Stimulated activated CD8-positive, alpha-beta memory T cell treated with anti-CD3 and anti-CD28 coated beads, Interleukin-15, amount 100 ng/mL, for 1 hour (primary cell): ENCODE measurements at regions not wholly inside any gene's neighbourhood (a gene's known extent, or its start where the extent isn't known, plus 50 kb on each side); places are given as distances from the start of the nearest gene placed in this dataset.

Source experiments
- DNase-seq: peaks from one replicate; pipeline ENCODE4 v3.0.0-alpha.2; 2020; ENCODE audit warnings: low read depth

DNA sequence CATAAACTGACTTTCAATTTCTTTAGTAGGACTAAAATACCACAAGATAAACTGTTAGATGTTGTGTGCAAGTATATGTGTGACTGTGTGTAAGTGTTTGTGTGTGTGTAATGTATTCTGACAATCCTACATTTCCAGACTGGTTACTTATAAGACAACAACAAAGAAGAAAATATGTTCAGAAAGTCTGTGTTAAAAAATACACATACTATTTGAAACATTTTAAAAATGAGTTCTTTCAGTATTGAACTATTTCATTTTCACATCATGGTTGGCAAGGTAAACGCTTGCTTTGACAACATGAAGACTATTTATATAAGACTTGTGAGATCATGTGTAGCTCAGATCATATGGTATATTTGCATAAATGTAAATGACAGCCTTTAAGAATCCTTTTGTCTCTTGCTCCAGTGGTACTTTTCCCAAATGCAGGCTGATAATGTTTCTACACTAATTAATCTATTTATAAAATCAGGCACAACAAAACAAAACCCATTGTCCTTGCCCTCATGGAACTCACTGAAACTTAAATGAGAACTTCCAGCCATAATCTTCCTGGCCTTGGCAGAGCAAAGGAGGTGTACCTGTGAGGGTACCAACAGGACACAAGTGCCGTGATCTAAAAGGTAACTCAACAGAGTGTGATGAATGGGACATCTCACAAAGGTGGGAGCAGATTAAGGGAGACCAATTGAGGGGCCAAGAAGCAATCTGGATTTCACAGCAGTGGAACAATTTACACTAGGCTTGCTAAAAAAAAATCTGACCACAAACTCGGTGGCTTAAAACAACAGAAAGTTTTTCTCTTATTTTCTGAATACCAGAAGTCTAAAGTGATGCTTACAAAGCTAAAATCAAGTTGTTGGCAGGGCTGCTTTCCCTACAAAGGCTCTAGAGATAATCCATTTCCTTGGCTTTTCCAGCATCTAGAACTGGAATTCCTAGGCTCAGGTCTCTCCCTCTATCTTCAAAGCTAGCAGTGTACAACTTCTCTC, 349.0 kb downstream of the TBC1D4 start:
- no peak for DNase-seq

- no peak for DNase-seq
Measured at GRCh38 chr13:75129331-75129730, 352.6 kb downstream of the TBC1D4 start.

GRCh38 chr13:75124415-75124814, 357.6 kb downstream of the TBC1D4 start:
- no peak for DNase-seq

- no peak for DNase-seq
Measured at GRCh38 chr13:75123428-75123827, 358.5 kb downstream of the TBC1D4 start.

DNA sequence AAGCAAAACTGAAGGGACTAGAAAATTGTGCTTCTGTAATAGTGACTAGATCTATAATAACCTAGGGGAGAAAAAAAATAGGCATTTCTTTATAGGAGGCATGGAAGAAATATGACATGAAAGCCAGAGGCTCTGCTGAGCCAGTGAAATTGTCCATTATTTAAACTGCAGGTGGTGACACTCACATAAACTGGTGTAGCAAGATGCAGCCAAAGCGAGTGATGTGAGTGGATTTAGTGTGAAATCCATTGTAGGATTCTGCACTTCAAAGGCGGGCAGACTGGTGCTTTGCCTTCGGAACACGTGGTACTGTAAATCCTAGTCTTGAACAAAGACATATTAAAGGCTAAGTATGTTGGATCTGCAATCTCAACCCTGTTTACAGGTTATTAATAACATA, 361.9 kb downstream of the TBC1D4 start:
- DNase-seq = no peak

GRCh38 chr13:75115171-75115570, 366.8 kb downstream of the TBC1D4 start:
- no peak for DNase-seq

DNA sequence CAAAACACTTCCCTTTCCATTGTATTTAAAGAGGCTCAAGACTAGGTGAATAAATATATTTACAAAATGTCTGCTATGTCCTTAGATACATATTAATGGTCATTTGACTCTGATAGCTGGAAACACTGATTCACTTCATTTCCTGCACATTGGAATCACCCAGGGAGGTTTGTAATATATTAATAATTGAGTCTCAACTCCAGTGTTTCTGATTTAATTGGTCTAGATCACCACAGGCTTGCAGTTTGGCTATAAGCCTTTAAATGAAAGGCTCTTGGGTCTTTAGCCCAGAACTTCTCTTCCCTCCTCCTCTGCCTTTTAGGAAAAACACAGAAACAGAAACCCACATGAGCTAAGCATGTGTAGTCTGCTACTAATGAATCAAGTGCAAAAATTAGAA, 378.0 kb downstream of the TBC1D4 start:
- no peak for DNase-seq

DNA sequence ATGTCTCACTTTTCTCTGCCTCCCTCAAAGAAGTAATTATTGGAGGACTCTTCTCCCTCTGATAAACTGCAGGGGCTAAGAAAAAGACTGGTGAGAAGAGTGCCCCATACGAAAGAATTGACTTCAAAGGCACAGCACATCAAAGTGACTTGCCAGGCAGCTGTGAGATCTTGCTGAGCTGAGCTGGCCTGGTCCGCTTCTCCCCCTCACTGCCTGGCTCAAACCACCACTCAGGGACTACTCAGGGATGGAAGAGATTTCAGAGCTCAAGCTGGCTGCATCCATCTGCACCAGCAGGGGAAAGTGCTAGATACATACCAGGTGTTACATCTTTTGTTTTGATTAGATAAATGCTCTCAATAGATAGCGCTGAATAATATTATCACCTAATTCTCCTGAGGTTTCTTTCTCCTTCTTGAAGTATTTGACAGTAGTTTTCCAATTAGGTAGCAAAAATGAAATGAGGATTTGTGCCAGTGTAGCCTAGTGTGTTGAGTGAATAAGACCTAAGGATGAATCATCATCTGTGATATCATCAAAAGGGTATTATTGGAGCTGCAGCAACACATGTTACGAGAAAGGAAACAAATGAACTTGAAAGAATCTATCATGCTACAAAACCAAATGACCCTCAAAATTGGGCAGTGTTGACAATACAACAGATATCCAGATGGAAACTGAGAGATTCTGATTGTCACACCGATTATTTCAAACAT, 379.8 kb downstream of the TBC1D4 start:
- DNase-seq = no peak

GRCh38 chr13:75101348-75101747, 380.6 kb downstream of the TBC1D4 start:
- DNase-seq = no peak

- DNase-seq = no peak
Measured at GRCh38 chr13:75092143-75092542, 389.8 kb downstream of the TBC1D4 start.

DNA sequence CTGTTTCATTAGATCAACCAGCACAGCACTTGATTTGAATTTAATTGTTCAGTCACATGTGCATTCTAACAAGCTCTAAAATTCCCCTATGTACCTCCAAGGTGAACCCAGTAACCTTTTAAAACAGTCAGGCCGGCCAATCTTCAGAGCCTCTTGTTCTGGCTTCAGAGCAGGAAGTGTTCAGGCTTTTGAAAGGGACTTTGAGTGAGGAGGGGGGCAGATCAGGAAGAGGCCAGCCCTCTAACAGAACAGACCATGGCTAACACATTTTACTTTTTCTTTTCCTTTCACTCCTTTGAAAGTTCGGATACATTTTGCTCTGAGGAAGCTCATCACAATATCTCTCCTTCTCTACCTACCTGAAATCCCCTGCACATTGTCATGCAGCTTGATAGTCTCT, 390.3 kb downstream of the TBC1D4 start:
- no peak for DNase-seq

DNA sequence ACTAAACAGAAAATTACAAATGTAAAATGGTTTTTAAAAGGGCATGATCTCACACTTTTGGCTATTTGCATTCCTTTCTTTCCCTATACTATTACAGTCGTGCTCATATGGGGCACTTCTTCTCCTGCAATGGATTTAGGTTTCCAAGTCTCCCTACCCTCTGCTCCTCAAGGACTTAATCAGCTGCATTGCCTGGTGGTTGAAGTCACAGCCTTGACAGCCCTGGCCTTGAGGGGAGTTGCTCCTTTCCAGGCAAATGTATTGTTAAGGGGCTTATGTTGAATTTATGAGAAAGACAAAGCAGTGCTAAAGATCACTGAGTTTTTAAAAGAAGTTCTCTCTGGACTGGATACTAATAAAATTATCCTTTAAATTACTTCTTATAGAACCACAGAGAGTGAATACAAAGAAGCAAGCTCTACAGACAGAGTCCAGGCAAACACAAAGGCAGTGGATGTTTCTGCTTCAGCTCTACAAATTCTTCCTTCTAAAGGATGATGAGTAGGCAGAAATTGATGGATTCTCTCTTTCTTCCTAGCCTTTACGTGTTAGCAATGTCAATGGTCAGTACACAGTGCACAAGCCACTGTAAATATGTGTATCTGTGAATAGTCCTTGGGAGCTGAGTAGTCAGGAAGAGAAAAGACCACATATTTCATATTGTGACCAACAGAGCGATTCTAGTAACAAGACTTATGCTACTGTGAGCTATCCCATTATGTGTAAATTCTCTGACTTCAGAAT, 390.9 kb downstream of the TBC1D4 start:
- no peak for DNase-seq

GRCh38 chr13:75088915-75089314, 393.1 kb downstream of the TBC1D4 start:
- no peak for DNase-seq

DNA sequence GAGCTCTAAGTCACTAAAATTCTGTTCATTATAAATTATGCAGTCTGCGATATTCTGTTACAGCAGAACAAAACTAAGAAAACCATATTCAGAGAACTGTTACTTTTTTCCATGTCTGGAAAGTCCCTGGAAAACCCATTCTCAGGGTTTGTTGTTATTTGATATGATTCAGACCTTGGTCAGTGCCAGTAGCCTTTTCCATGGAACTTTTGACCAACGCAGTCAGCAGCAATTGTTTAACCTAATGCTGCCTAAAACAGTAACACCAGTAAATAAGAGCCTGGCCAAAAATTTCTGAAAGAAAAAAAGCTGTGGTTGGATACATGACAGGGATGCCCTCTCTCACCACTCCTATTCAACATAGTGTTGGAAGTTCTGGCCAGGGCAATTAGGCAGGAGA, 402.7 kb downstream of the TBC1D4 start:
- no peak for DNase-seq

- no peak for DNase-seq
Measured at GRCh38 chr13:75076476-75076875, 405.5 kb downstream of the TBC1D4 start.

DNA sequence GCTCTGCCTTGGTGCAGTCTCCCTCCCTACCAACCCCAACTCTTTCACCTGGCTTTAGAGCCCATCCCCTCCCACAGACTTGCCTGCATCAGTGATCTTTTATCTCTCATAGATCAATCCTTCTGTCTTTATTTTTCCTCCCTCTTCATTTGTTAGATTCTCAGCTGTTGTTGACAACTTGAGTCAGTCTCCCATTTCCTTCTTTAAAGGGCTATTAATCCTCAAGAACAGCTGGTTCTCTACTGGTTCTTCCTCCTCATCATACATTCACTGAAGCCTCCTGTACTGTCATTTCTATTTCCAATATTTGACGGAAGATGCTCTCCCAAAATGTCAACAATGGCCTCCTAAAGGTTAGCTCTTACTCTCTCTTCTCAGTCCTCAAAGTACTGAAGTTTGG, 408.2 kb downstream of the TBC1D4 start:
- DNase-seq = no peak

DNA sequence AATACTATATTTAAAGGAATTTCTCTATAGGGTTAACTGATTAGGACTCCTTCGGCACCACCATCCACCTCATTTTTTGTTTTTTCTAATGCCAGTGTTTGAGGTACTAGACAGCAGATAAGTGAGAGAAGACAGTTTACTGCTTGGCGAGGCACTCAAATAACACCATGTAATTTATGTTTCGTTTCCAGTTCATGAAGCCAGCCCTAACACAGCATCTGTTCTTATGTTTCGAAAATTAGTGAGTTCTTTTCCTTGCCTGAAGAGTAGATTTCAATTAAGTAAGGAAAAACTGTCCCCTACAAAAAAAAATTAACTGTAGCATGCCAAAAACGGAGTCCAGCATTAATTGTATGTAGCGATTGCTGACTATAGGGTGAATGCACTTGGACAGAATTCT, 409.1 kb downstream of the TBC1D4 start:
- no peak for DNase-seq

GRCh38 chr13:75072368-75072767, 409.6 kb downstream of the TBC1D4 start:
- DNase-seq = no peak

DNA sequence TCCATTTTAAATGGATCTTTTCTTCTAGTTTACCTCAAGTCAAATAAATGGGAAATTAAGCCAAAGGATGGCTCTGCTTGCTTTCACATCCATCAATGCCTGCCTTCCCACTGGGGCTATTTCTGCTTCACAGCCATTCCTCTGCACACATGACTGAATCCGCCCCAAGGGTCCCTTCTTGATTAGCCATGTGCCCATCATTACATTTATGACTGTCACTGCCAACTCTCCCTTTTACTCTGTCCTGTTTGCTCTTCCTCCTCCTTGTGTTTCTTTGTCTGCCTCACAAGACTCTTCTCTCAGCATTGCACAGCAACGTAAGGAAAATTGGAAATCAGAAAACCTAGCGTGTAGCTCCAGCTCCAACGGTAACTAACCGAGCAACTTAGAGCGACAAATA, 410.2 kb downstream of the TBC1D4 start:
- DNase-seq = no peak

GRCh38 chr13:75071395-75071794, 410.6 kb downstream of the TBC1D4 start:
- DNase-seq = no peak

DNA sequence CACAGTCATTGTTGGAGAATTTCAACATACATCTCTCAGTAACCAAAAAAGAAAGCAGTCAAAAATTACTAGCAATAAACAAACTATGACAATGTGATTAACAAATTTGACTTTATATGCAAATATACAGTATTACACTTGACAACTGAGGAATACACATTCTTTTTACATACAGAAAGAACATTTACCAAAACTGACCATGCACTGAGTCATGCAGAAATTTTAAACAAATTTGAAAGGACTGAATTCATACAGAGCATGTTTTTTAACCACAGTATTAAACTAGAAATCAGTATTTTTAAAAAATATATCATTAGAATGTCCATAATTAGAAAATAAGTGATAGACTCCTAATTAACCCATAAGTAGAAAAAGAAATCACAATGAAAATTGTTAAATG, 420.1 kb downstream of the TBC1D4 start:
- no peak for DNase-seq

DNA sequence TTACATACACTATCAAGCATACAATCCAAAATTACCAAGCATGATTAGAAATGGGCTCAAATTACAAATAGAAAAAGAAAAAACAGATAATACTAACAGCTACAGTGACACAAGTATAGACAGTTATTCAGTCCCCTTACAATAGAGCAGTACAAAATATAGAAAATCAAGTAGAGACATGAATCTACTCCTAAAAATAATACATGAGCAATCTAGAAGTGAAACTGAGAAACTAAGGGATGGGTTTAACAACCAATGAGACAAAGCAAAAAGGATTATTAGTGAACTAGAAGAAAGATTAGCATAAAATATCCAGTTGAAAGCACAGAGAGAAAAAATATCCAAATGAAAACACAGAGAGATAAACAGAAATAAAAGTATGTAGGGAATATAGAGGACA, 426.7 kb downstream of the TBC1D4 start:
- no peak for DNase-seq

DNA sequence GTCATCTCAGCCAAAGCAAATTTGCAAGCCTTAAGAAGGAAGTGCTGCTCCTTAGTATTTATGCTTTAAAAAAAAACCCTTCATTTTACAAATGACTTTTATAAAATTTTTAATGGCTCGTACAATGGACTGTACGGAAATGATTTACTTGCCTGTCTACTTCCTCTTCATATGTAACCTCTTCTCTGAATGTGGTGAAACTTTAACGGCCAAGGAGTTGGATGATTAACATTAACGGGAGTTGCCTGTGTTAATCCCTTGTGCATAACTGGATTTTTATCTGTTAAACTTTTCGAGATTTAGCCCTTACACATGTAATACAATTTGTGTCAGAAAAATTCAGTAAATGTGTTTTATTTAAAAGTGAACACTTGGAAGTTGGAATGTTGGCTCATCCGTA, 429.4 kb downstream of the TBC1D4 start:
- DNase-seq = no peak
